H7 (cell line): ENCODE measurements at regions not wholly inside any gene's neighbourhood (a gene's known extent, or its start where the extent isn't known, plus 50 kb on each side); places are given as distances from the start of the nearest gene placed in this dataset.

Experiments
- DNase-seq: peaks from one replicate; pipeline ENCODE4 v3.0.0; 2012
- H3K27me3 ChIP-seq: 2 replicates; pipeline ENCODE4 v1.6.0; 2011; ENCODE audit warnings: mild to moderate bottlenecking, low read length; ENCODE audit not compliant: control insufficient read depth, insufficient read depth
- H3K36me3 ChIP-seq: replicated peaks from 2 replicates; pipeline ENCODE4 v1.5.1; 2011; ENCODE audit warnings: low read length; ENCODE audit not compliant: control insufficient read depth, insufficient read depth
- H3K4me3 ChIP-seq: 2 replicates; pipeline ENCODE4 v1.5.1; 2011; ENCODE audit warnings: low read depth, mild to moderate bottlenecking, control low read depth, low read length, moderate library complexity; ENCODE audit not compliant: insufficient read depth

- Histone ChIP-seq H3K4me3 (no peak overlapping the region), H3K36me3 (no peaks in the 10 kb centered on the region), H3K27me3 (no peaks in the 10 kb centered on the region)
- DNase-seq: no peak
Measured at GRCh38 chr2:235291461-235291860, 202.4 kb upstream of the AGAP1 start.

GRCh38 chr2:235293061-235293460 is 200.8 kb upstream of the AGAP1 start:
- H3K36me3 ChIP-seq: no peaks in the 10 kb centered on the region
- no peak for DNase-seq
- no peaks in the 10 kb centered on the region for H3K27me3 ChIP-seq
- no peak overlapping the region for H3K4me3 ChIP-seq

GRCh38 chr2:235295831-235296230 is 198.0 kb upstream of the AGAP1 start:
- no peaks in the 10 kb centered on the region for H3K36me3 ChIP-seq
- DNase-seq: no peak

GRCh38 chr2:235300368-235301201 is 193.3 kb upstream of the AGAP1 start:
- H3K4me3 ChIP-seq: no peak overlapping the region
- DNase-seq: no peak
- no peaks in the 10 kb centered on the region for H3K27me3 ChIP-seq
- H3K36me3 ChIP-seq: no peaks in the 10 kb centered on the region

More at GRCh38 chr2:235295831-235296230, 198.0 kb upstream of the AGAP1 start:
- no peaks in the 10 kb centered on the region for H3K27me3 ChIP-seq
- H3K4me3 ChIP-seq: no peak overlapping the region

GRCh38 chr2:235301202-235302076 is 192.4 kb upstream of the AGAP1 start:
- H3K4me3 ChIP-seq: no peak overlapping the region
- no peaks in the 10 kb centered on the region for H3K36me3 ChIP-seq
- no peaks in the 10 kb centered on the region for H3K27me3 ChIP-seq
- no peak for DNase-seq

- H3K36me3 ChIP-seq: no peaks in the 10 kb centered on the region
Measured at GRCh38 chr2:235302263-235302662, 191.6 kb upstream of the AGAP1 start.

GRCh38 chr2:235303499-235304291 is 190.1 kb upstream of the AGAP1 start:
- Histone ChIP-seq H3K36me3 (no peaks in the 10 kb centered on the region), H3K27me3 (no peaks in the 10 kb centered on the region), H3K4me3 (no peak overlapping the region)
- peak; percentile 54 for DNase-seq

More at GRCh38 chr2:235302263-235302662, 191.6 kb upstream of the AGAP1 start:
- no peak overlapping the region for H3K4me3 ChIP-seq
- DNase-seq: no peak
- H3K27me3 ChIP-seq: no peaks in the 10 kb centered on the region

- DNase-seq: no peak
- H3K36me3 ChIP-seq: no peaks in the 10 kb centered on the region
- H3K27me3 ChIP-seq: no peaks in the 10 kb centered on the region
- H3K4me3 ChIP-seq: no peak overlapping the region
Measured at GRCh38 chr2:235305678-235306077, 188.2 kb upstream of the AGAP1 start.

GRCh38 chr2:235311044-235311443 is 182.8 kb upstream of the AGAP1 start:
- H3K4me3 ChIP-seq: no peak overlapping the region
- DNase-seq: no peak
- no peaks in the 10 kb centered on the region for H3K27me3 ChIP-seq
- no peaks in the 10 kb centered on the region for H3K36me3 ChIP-seq

- H3K27me3 ChIP-seq: no peaks in the 10 kb centered on the region
- no peak for DNase-seq
- no peaks in the 10 kb centered on the region for H3K36me3 ChIP-seq
- no peak overlapping the region for H3K4me3 ChIP-seq
Measured at GRCh38 chr2:235312571-235312970, 181.3 kb upstream of the AGAP1 start.

GRCh38 chr2:235314371-235314930 is 179.4 kb upstream of the AGAP1 start:
- H3K36me3 ChIP-seq: no peaks in the 10 kb centered on the region
- H3K27me3 ChIP-seq: no peaks in the 10 kb centered on the region
- no peak overlapping the region for H3K4me3 ChIP-seq
- no peak for DNase-seq

- Histone ChIP-seq H3K27me3 (no peaks in the 10 kb centered on the region), H3K4me3 (no peak overlapping the region), H3K36me3 (no peaks in the 10 kb centered on the region)
- DNase-seq: no peak
Measured at GRCh38 chr2:235319095-235319494, 174.7 kb upstream of the AGAP1 start.

- Histone ChIP-seq H3K27me3 (no peaks in the 10 kb centered on the region), H3K36me3 (no peaks in the 10 kb centered on the region), H3K4me3 (no peak overlapping the region)
- no peak for DNase-seq
Measured at GRCh38 chr2:235320326-235320725, 173.5 kb upstream of the AGAP1 start.

GRCh38 chr2:235324324-235324723 is 169.5 kb upstream of the AGAP1 start:
- H3K27me3 ChIP-seq: no peaks in the 10 kb centered on the region
- peak; percentile 55 for DNase-seq
- H3K4me3 ChIP-seq: no peak overlapping the region
- H3K36me3 ChIP-seq: no peaks in the 10 kb centered on the region
